ENCODE measurements at regions not wholly inside any gene's neighbourhood (a gene's known extent, or its start where the extent isn't known, plus 50 kb on each side); places are given as distances from the start of the nearest gene placed in this dataset.
A peak's percentile ranks its signal among the peaks of the same experiment; 100 is the strongest.

DNA sequence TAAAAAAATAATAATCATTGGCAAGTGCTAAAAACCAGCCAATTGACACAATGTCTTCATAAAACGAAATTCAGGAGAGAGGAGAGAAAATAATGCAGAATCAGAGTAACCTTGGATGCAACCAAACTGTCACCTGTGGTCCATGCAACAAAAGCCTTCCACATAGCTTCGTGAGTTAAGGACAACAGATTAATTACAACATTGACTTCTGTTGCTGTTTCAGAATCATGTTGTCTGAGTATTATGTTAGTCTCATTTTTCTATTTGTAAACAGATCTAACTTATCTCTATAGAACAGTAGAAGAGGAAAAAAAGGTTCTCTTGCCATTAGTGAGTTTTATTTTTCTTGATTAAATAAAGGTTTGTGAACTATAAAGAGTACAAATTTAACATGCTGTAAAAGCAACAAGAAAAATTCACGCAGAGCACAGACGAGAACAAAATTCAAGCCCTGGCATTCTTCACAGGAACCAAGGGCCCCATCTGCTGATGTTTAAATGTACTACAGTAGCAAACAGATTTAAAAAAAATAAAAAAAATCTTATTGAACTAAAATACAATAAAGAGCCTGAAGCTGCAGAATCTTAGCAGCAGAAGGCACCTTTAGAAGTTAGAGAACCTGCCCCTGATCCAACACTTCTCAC lies 381.1 kb upstream of the PKN2 start:
- TF ChIP-seq, protein P1, sequence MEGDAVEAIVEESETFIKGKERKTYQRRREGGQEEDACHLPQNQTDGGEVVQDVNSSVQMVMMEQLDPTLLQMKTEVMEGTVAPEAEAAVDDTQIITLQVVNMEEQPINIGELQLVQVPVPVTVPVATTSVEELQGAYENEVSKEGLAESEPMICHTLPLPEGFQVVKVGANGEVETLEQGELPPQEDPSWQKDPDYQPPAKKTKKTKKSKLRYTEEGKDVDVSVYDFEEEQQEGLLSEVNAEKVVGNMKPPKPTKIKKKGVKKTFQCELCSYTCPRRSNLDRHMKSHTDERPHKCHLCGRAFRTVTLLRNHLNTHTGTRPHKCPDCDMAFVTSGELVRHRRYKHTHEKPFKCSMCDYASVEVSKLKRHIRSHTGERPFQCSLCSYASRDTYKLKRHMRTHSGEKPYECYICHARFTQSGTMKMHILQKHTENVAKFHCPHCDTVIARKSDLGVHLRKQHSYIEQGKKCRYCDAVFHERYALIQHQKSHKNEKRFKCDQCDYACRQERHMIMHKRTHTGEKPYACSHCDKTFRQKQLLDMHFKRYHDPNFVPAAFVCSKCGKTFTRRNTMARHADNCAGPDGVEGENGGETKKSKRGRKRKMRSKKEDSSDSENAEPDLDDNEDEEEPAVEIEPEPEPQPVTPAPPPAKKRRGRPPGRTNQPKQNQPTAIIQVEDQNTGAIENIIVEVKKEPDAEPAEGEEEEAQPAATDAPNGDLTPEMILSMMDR (conservative IDR thresholded peaks at IDR 0.05; ENCODE audit: low read depth, low read length), result peak; percentile 60
- TF ChIP-seq EZH2 (IDR thresholded peaks at IDR 0.05; ENCODE audit: borderline replicate concordance, low read depth, low read length, poor library complexity, severe bottlenecking), result no peak

All from A673 (cell line).